GM10266 (cell line): ENCODE measurements at regions not wholly inside any gene's neighbourhood (a gene's known extent, or its start where the extent isn't known, plus 50 kb on each side); places are given as distances from the start of the nearest gene placed in this dataset.

Experiments
- DNase-seq: peaks from one replicate; pipeline ENCODE4 v3.0.0; 2012; ENCODE audit errors: extremely low spot score
- CTCF ChIP-seq: IDR thresholded peaks from 2 replicates; pipeline ENCODE4 v1.5.1; 2012; ENCODE audit warnings: mild to moderate bottlenecking, low read depth; ENCODE audit not compliant: control insufficient read depth, insufficient read depth; ENCODE audit errors: missing control alignments

- no peak for DNase-seq
- no peak for TF ChIP-seq CTCF
These were observed 620.0 kb downstream of the BCOR start for GRCh38 chrX:39477762-39478120.

GRCh38 chrX:39479856-39480255 lies 617.9 kb downstream of the BCOR start:
- no peak for TF ChIP-seq CTCF
- no peak for DNase-seq

- no peak for DNase-seq
- TF ChIP-seq CTCF, result no peak
These were observed 616.8 kb downstream of the BCOR start for GRCh38 chrX:39480963-39481362.

- TF ChIP-seq CTCF, result no peak
- DNase-seq, result no peak
These were observed 616.1 kb downstream of the BCOR start for GRCh38 chrX:39481621-39482020.

- DNase-seq, result no peak
- TF ChIP-seq CTCF, result no peak
These were observed 613.3 kb downstream of the BCOR start for GRCh38 chrX:39484159-39485068.

- TF ChIP-seq CTCF, result no peak
- DNase-seq, result peak; percentile 26
These were observed 610.4 kb downstream of the BCOR start for GRCh38 chrX:39487166-39487968.

GRCh38 chrX:39487969-39488330 lies 609.8 kb downstream of the BCOR start:
- no peak for TF ChIP-seq CTCF
- no peak for DNase-seq
